A549 (cell line): ENCODE measurements at regions not wholly inside any gene's neighbourhood (a gene's known extent, or its start where the extent isn't known, plus 50 kb on each side); places are given as distances from the start of the nearest gene placed in this dataset.
A peak's percentile ranks its signal among the peaks of the same experiment; 100 is the strongest.

Experiments used
- CHD2 ChIP-seq: fragments of 150-350 bp; IDR thresholded peaks from 2 replicates; pipeline ENCODE4 v1.6.1; 2014; ENCODE audit warnings: low read length; ENCODE audit not compliant: partially characterized antibody
- CHD4 ChIP-seq: fragments of 200-600 bp; sonication (generic); IDR thresholded peaks from 2 replicates; pipeline ENCODE4 v1.6.1; 2016; ENCODE audit warnings: antibody characterized with exemption, mild to moderate bottlenecking, borderline replicate concordance
- CTCF ChIP-seq: fragments of >200 bp; sonication (Bioruptor Twin); formaldehyde crosslinking; IDR thresholded peaks from 3 replicates; pipeline ENCODE4 v1.5.1; 2016
- EHF ChIP-seq: fragments of 250-450 bp; sonication (Bioruptor Pico); IDR thresholded peaks from 2 replicates; pipeline ENCODE4 v1.5.0; 2020; ENCODE audit warnings: mild to moderate bottlenecking
- EHMT2 ChIP-seq: fragments of 200-600 bp; sonication (generic); IDR thresholded peaks from 2 replicates; pipeline ENCODE4 v1.6.1; 2016; ENCODE audit warnings: antibody characterized with exemption, low read depth, mild to moderate bottlenecking, moderate library complexity
- ESRRA ChIP-seq: fragments of 150-350 bp; IDR thresholded peaks from 2 replicates; pipeline ENCODE4 v1.6.1; 2014; ENCODE audit warnings: mild to moderate bottlenecking, low read length, borderline replicate concordance
- GATA3 ChIP-seq: IDR thresholded peaks from 2 replicates; pipeline ENCODE4 v1.6.1; 2012; ENCODE audit warnings: borderline replicate concordance
- HES2 ChIP-seq: fragments of >200 bp; sonication (Bioruptor Twin); formaldehyde crosslinking; IDR thresholded peaks from 2 replicates; pipeline ENCODE4 v1.6.1; 2016
- HEYL ChIP-seq: fragments of 250-450 bp; sonication (Bioruptor Pico); IDR thresholded peaks from 2 replicates; pipeline ENCODE4 v1.8.0; 2021; ENCODE audit warnings: mild to moderate bottlenecking, moderate library complexity
- HOXA7 ChIP-seq: fragments of 250-450 bp; sonication (Bioruptor Pico); IDR thresholded peaks from 2 replicates; pipeline ENCODE4 v1.5.0; 2020; ENCODE audit warnings: mild to moderate bottlenecking, moderate library complexity
- HOXB5 ChIP-seq: fragments of 250-450 bp; sonication (Bioruptor Pico); IDR thresholded peaks from 2 replicates; pipeline ENCODE4 v1.5.0; 2020; ENCODE audit warnings: mild to moderate bottlenecking, moderate library complexity
- JUN ChIP-seq, 2 experiments: fragments of >200 bp; sonication (Bioruptor Twin); formaldehyde crosslinking; IDR thresholded peaks; 2 replicates in 1 of 2; 3 replicates in 1 of 2; pipeline ENCODE4 v1.6.1; 2016 to 2017
- KDM1A ChIP-seq: fragments of 200-600 bp; sonication (generic); IDR thresholded peaks from 2 replicates; pipeline ENCODE4 v1.6.1; 2016; ENCODE audit warnings: low read depth, mild to moderate bottlenecking
- MAFK ChIP-seq: fragments of 450-650 bp; IDR thresholded peaks from 2 replicates; pipeline ENCODE4 v1.6.1; 2014; ENCODE audit not compliant: partially characterized antibody
- MAZ ChIP-seq: fragments of 150-350 bp; IDR thresholded peaks from 2 replicates; pipeline ENCODE4 v1.6.1; 2014; ENCODE audit warnings: antibody characterized with exemption, low read depth, low read length, borderline replicate concordance
- MYC ChIP-seq: IDR thresholded peaks from 2 replicates; pipeline ENCODE4 v1.6.1; 2012; ENCODE audit warnings: mild to moderate bottlenecking, inconsistent platforms, low read length, improper control_type of control experiment, borderline replicate concordance
- NPAS2 ChIP-seq: fragments of 250-450 bp; sonication (Bioruptor Pico); IDR thresholded peaks from 2 replicates; pipeline ENCODE4 v1.8.0; 2022; ENCODE audit warnings: mild to moderate bottlenecking, moderate library complexity, borderline replicate concordance
- PHF8 ChIP-seq: fragments of 200-600 bp; sonication (generic); IDR thresholded peaks from 2 replicates; pipeline ENCODE4 v1.6.1; 2016; ENCODE audit warnings: low read depth, mild to moderate bottlenecking, antibody characterized with exemption, moderate library complexity, borderline replicate concordance
- POLR2A ChIP-seq: IDR thresholded peaks from 2 replicates; pipeline ENCODE4 v1.6.1; 2012; ENCODE audit warnings: mild to moderate bottlenecking, low read length
- RAD21 ChIP-seq, 2 experiments: fragments of >200 bp in 1 of 2; sonication (Bioruptor Twin) in 1 of 2; formaldehyde crosslinking in 1 of 2; IDR thresholded peaks in 1 of 2; conservative IDR thresholded peaks in 1 of 2; 2 replicates in 1 of 2; 3 replicates in 1 of 2; pipeline ENCODE4 v1.6.1; 2012 to 2018; ENCODE audit warnings: inconsistent platforms in 1 of 2
- RARB ChIP-seq: fragments of 250-450 bp; sonication (Bioruptor Pico); IDR thresholded peaks from 2 replicates; pipeline ENCODE4 v1.8.0; 2021; ENCODE audit warnings: mild to moderate bottlenecking, moderate library complexity
- ZC3H11A ChIP-seq: fragments of 450-650 bp; IDR thresholded peaks from 2 replicates; pipeline ENCODE4 v1.6.1; 2014; ENCODE audit warnings: antibody characterized with exemption, mild to moderate bottlenecking
- ZSCAN20 ChIP-seq: fragments of 250-450 bp; sonication (Bioruptor Pico); IDR thresholded peaks from 2 replicates; pipeline ENCODE4 v1.8.0; 2022; ENCODE audit warnings: mild to moderate bottlenecking, moderate library complexity
- TF ChIP-seq, protein P1 (sequence below): fragments of 200-600 bp; sonication (generic); IDR thresholded peaks from 2 replicates; pipeline ENCODE4 v1.6.1; 2016; ENCODE audit warnings: antibody characterized with exemption, mild to moderate bottlenecking, moderate library complexity
- TF ChIP-seq, protein P2 (sequence below): fragments of 150-350 bp; IDR thresholded peaks from 2 replicates; pipeline ENCODE4 v1.6.1; 2014; ENCODE audit warnings: low read depth, mild to moderate bottlenecking, low read length

DNA sequence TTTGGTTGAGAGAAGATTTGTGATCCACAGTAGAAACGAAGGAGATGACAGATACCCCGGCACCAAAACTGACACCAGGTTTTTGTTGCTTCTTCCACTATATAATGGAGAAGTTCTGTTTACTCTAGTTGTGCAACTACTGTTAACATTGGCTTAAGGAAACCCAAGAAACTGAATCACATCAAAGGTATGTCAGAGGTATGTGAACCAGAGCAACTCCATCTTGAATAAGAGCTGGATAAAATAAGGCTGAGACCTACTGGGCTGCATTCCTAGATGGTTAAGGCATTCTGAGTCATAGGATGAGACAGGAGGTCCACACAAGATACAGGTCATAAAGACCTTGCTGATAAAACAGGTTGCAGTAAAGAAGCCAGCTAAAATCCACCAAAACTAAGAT lies 173.7 kb upstream of the CAMK1G start (continued):
- TF ChIP-seq HES2, result peak; percentile 61
- TF ChIP-seq ZC3H11A, result no peak
- peak; percentile 98 for TF ChIP-seq HOXA7
- TF ChIP-seq ESRRA, result no peak
- no peak for TF ChIP-seq MYC
- peak; percentile 99 for TF ChIP-seq EHF (CRISPR knock-in tag)
- TF ChIP-seq, protein P1, sequence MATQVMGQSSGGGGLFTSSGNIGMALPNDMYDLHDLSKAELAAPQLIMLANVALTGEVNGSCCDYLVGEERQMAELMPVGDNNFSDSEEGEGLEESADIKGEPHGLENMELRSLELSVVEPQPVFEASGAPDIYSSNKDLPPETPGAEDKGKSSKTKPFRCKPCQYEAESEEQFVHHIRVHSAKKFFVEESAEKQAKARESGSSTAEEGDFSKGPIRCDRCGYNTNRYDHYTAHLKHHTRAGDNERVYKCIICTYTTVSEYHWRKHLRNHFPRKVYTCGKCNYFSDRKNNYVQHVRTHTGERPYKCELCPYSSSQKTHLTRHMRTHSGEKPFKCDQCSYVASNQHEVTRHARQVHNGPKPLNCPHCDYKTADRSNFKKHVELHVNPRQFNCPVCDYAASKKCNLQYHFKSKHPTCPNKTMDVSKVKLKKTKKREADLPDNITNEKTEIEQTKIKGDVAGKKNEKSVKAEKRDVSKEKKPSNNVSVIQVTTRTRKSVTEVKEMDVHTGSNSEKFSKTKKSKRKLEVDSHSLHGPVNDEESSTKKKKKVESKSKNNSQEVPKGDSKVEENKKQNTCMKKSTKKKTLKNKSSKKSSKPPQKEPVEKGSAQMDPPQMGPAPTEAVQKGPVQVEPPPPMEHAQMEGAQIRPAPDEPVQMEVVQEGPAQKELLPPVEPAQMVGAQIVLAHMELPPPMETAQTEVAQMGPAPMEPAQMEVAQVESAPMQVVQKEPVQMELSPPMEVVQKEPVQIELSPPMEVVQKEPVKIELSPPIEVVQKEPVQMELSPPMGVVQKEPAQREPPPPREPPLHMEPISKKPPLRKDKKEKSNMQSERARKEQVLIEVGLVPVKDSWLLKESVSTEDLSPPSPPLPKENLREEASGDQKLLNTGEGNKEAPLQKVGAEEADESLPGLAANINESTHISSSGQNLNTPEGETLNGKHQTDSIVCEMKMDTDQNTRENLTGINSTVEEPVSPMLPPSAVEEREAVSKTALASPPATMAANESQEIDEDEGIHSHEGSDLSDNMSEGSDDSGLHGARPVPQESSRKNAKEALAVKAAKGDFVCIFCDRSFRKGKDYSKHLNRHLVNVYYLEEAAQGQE, result no peak
- TF ChIP-seq RAD21 (conservative IDR thresholded peaks at IDR 0.05 in 1 of 2, IDR thresholded peaks at IDR 0.05 in 1 of 2), result peak in 1 of 2 experiments; percentile 4; a peak in 1 of 5 replicates
- TF ChIP-seq, protein P2, sequence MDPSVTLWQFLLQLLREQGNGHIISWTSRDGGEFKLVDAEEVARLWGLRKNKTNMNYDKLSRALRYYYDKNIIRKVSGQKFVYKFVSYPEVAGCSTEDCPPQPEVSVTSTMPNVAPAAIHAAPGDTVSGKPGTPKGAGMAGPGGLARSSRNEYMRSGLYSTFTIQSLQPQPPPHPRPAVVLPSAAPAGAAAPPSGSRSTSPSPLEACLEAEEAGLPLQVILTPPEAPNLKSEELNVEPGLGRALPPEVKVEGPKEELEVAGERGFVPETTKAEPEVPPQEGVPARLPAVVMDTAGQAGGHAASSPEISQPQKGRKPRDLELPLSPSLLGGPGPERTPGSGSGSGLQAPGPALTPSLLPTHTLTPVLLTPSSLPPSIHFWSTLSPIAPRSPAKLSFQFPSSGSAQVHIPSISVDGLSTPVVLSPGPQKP, result no peak
- TF ChIP-seq GATA3, result peak; percentile 85; the same call in 1 of the 2 replicates
- TF ChIP-seq KDM1A, result no peak
- no peak for TF ChIP-seq CHD2
- no peak for TF ChIP-seq PHF8
- peak; percentile 81; the same call in 1 of the 2 replicates for TF ChIP-seq NPAS2 (CRISPR knock-in tag)
- TF ChIP-seq EHMT2, result no peak
- no peak for TF ChIP-seq MAFK
- peak; percentile 88 for TF ChIP-seq RARB (CRISPR knock-in tag)
- TF ChIP-seq ZSCAN20, result peak; percentile 100
- TF ChIP-seq JUN (IDR thresholded peaks at IDR 0.05), result peak; percentile 52 to 62; a peak in 3 of 5 replicates
- no peak for TF ChIP-seq CHD4
- TF ChIP-seq HEYL (CRISPR knock-in tag), result peak; percentile 98
- TF ChIP-seq POLR2A, result no peak
- TF ChIP-seq MAZ, result no peak
- peak; percentile 100 for TF ChIP-seq HOXB5 (CRISPR knock-in tag)
- TF ChIP-seq CTCF, result no peak
